Spinal cord (tissue), 9 donors: ENCODE measurements at regions not wholly inside any gene's neighbourhood (a gene's known extent, or its start where the extent isn't known, plus 50 kb on each side); places are given as distances from the start of the nearest gene placed in this dataset.

ENCODE experiments used
- DNase-seq, 6 donors: peaks; one replicate each; pipeline versions ENCODE4 v3.0.0 to v3.0.0-alpha.2; 2013 to 2015; ENCODE audit warnings: low spot score in 6 of 6, low read depth in 4 of 6
- H3K27ac ChIP-seq: one replicate; pipeline ENCODE4 v1.5.1; 2013; ENCODE audit warnings: low read depth, low read length, control low read depth
- H3K27me3 ChIP-seq: one replicate; pipeline ENCODE4 v1.6.1; 2013; ENCODE audit warnings: low read length; ENCODE audit not compliant: control insufficient read depth, insufficient read depth
- H3K36me3 ChIP-seq: one replicate; pipeline ENCODE4 v1.6.1; 2013; ENCODE audit warnings: low read length; ENCODE audit not compliant: control insufficient read depth, insufficient read depth
- H3K4me1 ChIP-seq: one replicate; pipeline ENCODE4 v1.6.1; 2013; ENCODE audit warnings: low read length; ENCODE audit not compliant: control insufficient read depth, insufficient read depth
- H3K4me3 ChIP-seq: one replicate; pipeline ENCODE4 v1.5.1; 2013; ENCODE audit warnings: low read depth, low read length, control low read depth
- H3K9me3 ChIP-seq: one replicate; pipeline ENCODE4 v1.6.1; 2013; ENCODE audit warnings: low read length; ENCODE audit not compliant: control insufficient read depth, insufficient read depth
- WGBS: methylation state at CpG from one replicate; pipeline ENCODE4 v1.1.5; 2013; ENCODE audit warnings: missing lambda C conversion rate; ENCODE audit not compliant: insufficient coverage; 5-methylcytosine and 5-hydroxymethylcytosine counted together
- donor health status: healthy.

GRCh38 chr9:38269775-38270174 is 122.7 kb upstream of the ALDH1B1 start:
- Histone ChIP-seq H3K27me3 (no peaks in the 10 kb centered on the region), H3K4me1 (no peaks in the 10 kb centered on the region), H3K36me3 (no peaks in the 10 kb centered on the region), H3K27ac (no peak overlapping the region), H3K4me3 (no peak overlapping the region), H3K9me3 (no peaks in the 10 kb centered on the region)
- no peak for DNase-seq
- WGBS, result 75% methylated on average over 2 of the region's 4 CpGs

DNA sequence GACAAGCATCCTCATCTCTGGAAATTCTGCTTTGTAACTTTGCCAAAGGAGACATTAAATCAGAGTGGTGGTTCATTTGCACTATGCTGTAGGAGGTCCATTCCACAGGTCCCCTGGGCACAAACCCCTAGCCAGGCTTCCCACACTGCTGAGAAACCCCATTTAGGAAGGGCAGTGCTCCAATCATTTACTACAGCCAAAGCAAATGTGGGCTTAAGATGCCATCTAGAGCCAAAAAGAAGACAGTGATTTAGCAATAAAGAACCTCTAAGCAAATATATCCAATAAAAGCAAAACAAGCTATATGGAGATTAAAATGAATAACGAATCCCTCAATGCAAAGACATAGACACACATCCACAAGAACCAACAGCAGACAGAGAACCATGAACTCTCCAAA is 129.0 kb upstream of the ALDH1B1 start:
- Histone ChIP-seq H3K4me1 (no peaks in the 10 kb centered on the region), H3K4me3 (no peak overlapping the region), H3K9me3 (no peaks in the 10 kb centered on the region), H3K27me3 (no peaks in the 10 kb centered on the region), H3K27ac (no peak overlapping the region), H3K36me3 (no peaks in the 10 kb centered on the region)
- no peak for DNase-seq
- WGBS, result no CpG with 5 or more reads among the region's 1 CpG

DNA sequence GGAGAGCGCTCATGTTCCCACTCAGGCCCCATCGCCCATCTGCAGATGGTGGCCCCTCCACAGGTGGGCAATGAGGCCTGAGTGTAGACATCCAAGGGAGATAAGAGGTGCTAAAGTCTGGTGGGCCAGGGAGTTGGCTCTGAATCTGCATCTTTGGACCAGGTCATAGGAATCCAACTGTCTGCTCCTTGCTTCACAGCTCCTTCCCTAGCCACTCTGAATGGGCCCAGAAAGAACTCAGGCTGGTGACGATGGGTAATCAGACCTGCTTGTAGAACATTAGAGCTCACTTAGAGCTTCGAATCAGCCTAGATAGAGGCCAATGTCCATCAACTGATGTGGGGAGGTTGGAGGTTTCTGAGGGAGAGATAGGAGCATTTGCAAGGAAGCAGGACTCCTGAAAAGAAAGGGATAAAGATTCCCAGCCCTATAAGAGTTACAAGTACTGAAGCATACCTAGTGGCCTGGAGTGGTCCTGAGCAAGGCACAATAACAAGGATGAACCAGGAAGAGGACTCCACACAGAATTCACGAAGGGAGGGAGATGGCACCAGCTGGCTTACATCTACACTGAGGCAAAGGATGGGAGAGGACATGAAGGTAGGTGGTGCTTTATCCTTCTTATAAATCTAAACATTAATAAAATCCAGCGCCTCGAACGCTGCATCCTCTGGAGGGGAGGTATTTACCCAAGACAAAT is 132.8 kb upstream of the ALDH1B1 start:
- WGBS, result 93% methylated on average over 4 of the region's 8 CpGs
- Histone ChIP-seq H3K27me3 (no peaks in the 10 kb centered on the region), H3K9me3 (no peaks in the 10 kb centered on the region), H3K4me3 (no peak overlapping the region), H3K4me1 (no peaks in the 10 kb centered on the region), H3K27ac (no peak overlapping the region), H3K36me3 (no peaks in the 10 kb centered on the region)
- DNase-seq, result no peak

DNA sequence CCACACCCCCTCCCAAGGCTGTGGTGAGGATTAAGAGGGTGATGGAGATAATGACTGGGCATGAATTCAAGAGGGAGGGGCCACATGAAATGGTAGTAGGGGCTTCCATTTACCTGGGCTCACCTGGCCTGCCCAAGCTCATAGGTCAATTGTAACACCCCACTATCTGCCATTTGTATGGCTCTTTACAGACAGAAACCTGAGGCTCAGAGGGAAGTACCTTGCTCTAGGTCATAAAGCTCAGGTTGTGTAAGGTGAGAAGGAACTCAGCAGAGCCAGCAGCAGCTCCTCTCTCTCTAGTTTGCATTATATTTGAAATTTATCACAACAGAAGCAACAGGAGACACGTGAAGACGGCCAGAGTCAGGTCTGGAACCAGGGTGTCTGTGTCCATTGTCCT is 133.4 kb upstream of the ALDH1B1 start:
- H3K4me1 ChIP-seq, result no peaks in the 10 kb centered on the region
- 94% methylated on average over 2 of the region's 2 CpGs for WGBS
- H3K36me3 ChIP-seq, result no peaks in the 10 kb centered on the region
- no peaks in the 10 kb centered on the region for H3K27me3 ChIP-seq
- H3K9me3 ChIP-seq, result no peaks in the 10 kb centered on the region
- H3K27ac ChIP-seq, result no peak overlapping the region
- no peak for DNase-seq
- H3K4me3 ChIP-seq, result no peak overlapping the region

GRCh38 chr9:38257626-38258215 is 134.8 kb upstream of the ALDH1B1 start:
- H3K36me3 ChIP-seq, result no peaks in the 10 kb centered on the region
- no peaks in the 10 kb centered on the region for H3K4me1 ChIP-seq
- no peak overlapping the region for H3K4me3 ChIP-seq
- 80% methylated on average over 6 of the region's 6 CpGs for WGBS
- no peak overlapping the region for H3K27ac ChIP-seq
- H3K9me3 ChIP-seq, result no peaks in the 10 kb centered on the region
- no peaks in the 10 kb centered on the region for H3K27me3 ChIP-seq
- no peak for DNase-seq

DNA sequence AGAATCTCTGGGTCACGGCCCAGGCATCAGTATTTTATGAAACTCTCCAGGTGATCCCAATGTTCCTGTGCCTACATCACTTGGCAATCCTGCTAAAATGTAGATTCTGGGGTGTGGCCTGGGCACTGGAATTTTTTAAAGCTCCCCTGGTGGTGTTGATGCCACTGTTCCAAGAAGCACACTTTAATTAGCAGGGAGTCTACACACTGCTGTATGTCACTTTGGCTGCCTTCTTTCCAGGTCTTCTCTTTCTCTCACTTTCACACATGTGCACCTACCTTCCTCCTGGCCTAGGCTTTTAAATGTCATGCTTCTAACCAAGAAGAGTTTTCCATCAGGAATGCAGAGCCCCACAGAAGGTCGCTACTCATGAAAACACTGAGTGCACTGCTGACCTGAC is 136.0 kb upstream of the ALDH1B1 start:
- Histone ChIP-seq H3K4me1 (no peaks in the 10 kb centered on the region), H3K27ac (no peak overlapping the region), H3K36me3 (no peaks in the 10 kb centered on the region), H3K9me3 (no peaks in the 10 kb centered on the region), H3K4me3 (no peak overlapping the region), H3K27me3 (no peaks in the 10 kb centered on the region)
- no peak for DNase-seq
- 93% methylated on average over 2 of the region's 2 CpGs for WGBS

DNA sequence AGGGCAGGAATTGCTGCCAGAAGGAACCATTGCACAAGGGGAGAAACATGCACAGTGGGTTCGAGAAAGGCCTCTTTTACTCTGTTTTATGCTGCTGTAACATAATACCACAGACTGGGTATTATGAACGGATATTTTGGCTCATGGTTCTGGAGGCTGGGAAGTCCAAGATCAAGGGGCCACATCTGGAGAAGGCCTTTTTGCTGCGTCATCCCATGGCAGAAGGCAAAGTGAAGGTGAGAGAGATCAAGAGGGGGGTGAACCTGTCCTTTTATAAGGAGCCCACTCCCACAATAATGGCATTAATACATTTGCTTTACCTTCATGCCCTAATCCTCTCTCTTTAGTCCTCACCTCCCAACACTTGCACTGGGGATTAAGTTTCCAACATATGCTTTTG is 136.9 kb upstream of the ALDH1B1 start:
- no CpG with 5 or more reads among the region's 3 CpGs for WGBS

DNA sequence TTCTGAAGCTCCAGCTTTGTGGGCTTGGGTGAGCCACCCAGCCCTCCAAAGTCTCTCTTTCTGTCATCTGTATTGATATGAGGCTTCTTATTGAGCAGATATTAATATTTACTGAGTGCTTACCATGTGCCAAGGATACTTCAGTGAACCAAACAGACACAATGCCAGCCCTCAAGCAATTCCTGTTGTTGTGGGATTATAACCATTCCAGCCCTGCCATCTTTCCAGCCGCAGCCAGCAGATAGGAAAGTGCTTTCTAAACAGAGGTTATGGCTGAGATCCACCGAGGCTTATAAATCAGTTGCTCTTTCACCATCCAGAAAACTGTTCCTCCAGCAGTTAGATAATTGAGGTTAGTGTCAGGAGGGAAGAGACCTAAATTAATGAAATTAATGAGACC is 137.7 kb upstream of the ALDH1B1 start:
- H3K4me1 ChIP-seq, result peaks cover 2% of the 10 kb centered on the region
- no peaks in the 10 kb centered on the region for H3K9me3 ChIP-seq
- 60% methylated on average over 1 of the region's 2 CpGs for WGBS
- peak in 1 of 6 donors; percentile 42 for DNase-seq
- no peak overlapping the region for H3K27ac ChIP-seq
- H3K36me3 ChIP-seq, result no peaks in the 10 kb centered on the region
- H3K27me3 ChIP-seq, result no peaks in the 10 kb centered on the region
- no peak overlapping the region for H3K4me3 ChIP-seq

More for the DNA sequence above, 136.9 kb upstream of the ALDH1B1 start:
- Histone ChIP-seq H3K27ac (no peak overlapping the region), H3K27me3 (no peaks in the 10 kb centered on the region), H3K4me3 (no peak overlapping the region), H3K9me3 (no peaks in the 10 kb centered on the region), H3K4me1 (peaks cover 2% of the 10 kb centered on the region), H3K36me3 (no peaks in the 10 kb centered on the region)
- no peak for DNase-seq

DNA sequence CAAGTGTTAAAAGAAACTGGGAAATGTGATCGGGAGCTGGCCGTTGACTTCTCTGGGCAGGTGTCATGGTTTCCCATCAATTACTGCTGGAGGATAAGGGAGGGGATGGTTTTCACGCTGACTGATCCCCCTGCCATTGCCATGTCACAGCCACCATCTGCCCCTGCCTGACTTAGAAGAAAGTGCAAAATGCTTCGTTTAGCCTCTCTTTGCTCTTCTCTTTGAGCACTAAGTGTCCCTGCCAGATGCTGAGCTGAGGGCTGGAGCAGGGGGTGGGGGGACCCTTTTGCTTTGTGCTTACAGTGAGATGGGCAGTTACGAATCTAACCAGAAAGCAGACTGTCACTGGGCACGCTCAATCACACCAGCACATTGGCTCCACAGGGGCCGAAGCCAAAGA is 138.4 kb upstream of the ALDH1B1 start:
- WGBS, result 0% methylated on average over 1 of the region's 7 CpGs
- Histone ChIP-seq H3K27ac (no peak overlapping the region), H3K4me3 (no peak overlapping the region), H3K4me1 (peaks cover 2% of the 10 kb centered on the region), H3K9me3 (no peaks in the 10 kb centered on the region), H3K36me3 (no peaks in the 10 kb centered on the region), H3K27me3 (no peaks in the 10 kb centered on the region)
- DNase-seq, result no peak

GRCh38 chr9:38253200-38253599 is 139.3 kb upstream of the ALDH1B1 start:
- no peak for DNase-seq
- peaks cover 2% of the 10 kb centered on the region for H3K4me1 ChIP-seq
- 90% methylated on average over 7 of the region's 7 CpGs for WGBS

More at GRCh38 chr9:38253200-38253599, 139.3 kb upstream of the ALDH1B1 start:
- H3K4me3 ChIP-seq, result no peak overlapping the region
- no peaks in the 10 kb centered on the region for H3K36me3 ChIP-seq
- H3K9me3 ChIP-seq, result no peaks in the 10 kb centered on the region
- no peak overlapping the region for H3K27ac ChIP-seq
- H3K27me3 ChIP-seq, result no peaks in the 10 kb centered on the region
